Lung (tissue), 11 donors: ENCODE measurements at regions not wholly inside any gene's neighbourhood (a gene's known extent, or its start where the extent isn't known, plus 50 kb on each side); places are given as distances from the start of the nearest gene placed in this dataset.

Experiments
- ATAC-seq: fragments of 200-7000 bp; cut with Tn5 transposase; one replicate; pipeline ENCODE4 v1.9.1; 2020; ENCODE audit warnings: moderate number of reproducible peaks; ENCODE audit not compliant: insufficient read depth, low FRiP score
- DNase-seq, 3 donors: peaks; one replicate each; pipeline ENCODE4 v3.0.0-alpha.2; 2013 to 2017
- H3K27ac ChIP-seq, 2 donors: one replicate each; pipeline ENCODE4 v1.5.1; 2013; ENCODE audit warnings: mild to moderate bottlenecking in 2 of 2, moderate library complexity in 2 of 2, control low read depth in 1 of 2, inconsistent platforms in 1 of 2, low read depth in 1 of 2, low read length in 1 of 2
- H3K27me3 ChIP-seq, 3 donors: one replicate each; pipeline ENCODE4 v1.5.1; 2013; ENCODE audit warnings: low read length in 2 of 3; ENCODE audit not compliant: control insufficient read depth in 3 of 3, insufficient read depth in 3 of 3
- H3K36me3 ChIP-seq, 4 donors: one replicate each; pipeline ENCODE4 v1.5.1; 2013; ENCODE audit warnings: low read length in 4 of 4, mild to moderate bottlenecking in 1 of 4, moderate library complexity in 1 of 4; ENCODE audit not compliant: control insufficient read depth in 4 of 4, insufficient read depth in 4 of 4
- H3K4me1 ChIP-seq, 5 donors: one replicate each; pipeline ENCODE4 v1.5.1; 2013; ENCODE audit warnings: low read length in 5 of 5, mild to moderate bottlenecking in 2 of 5, moderate library complexity in 1 of 5; ENCODE audit not compliant: control insufficient read depth in 5 of 5, insufficient read depth in 5 of 5
- H3K4me3 ChIP-seq: one replicate; pipeline ENCODE4 v1.5.1; 2013; ENCODE audit warnings: mild to moderate bottlenecking, control low read depth, moderate library complexity
- H3K9ac ChIP-seq, 2 donors: one replicate each; pipeline ENCODE4 v1.5.1; 2013; ENCODE audit warnings: low read length in 2 of 2, control low read depth in 1 of 2; ENCODE audit not compliant: insufficient read depth in 1 of 2
- H3K9me3 ChIP-seq, 4 donors: one replicate each; pipeline ENCODE4 v1.5.1; 2013; ENCODE audit warnings: low read length in 3 of 4, mild to moderate bottlenecking in 1 of 4, moderate library complexity in 1 of 4; ENCODE audit not compliant: control insufficient read depth in 4 of 4, insufficient read depth in 3 of 4
- CTCF ChIP-seq: IDR thresholded peaks from 2 replicates; pipeline ENCODE4 v1.5.1; 2012; ENCODE audit warnings: mild to moderate bottlenecking; ENCODE audit errors: control extremely low read depth, extremely low read depth
- WGBS, 2 donors: extraction: QIAGEN DNeasy Blood & Tissue Kit; methylation state at CpG; one replicate each; pipeline ENCODE4 v1.1.7; 2013; 5-methylcytosine and 5-hydroxymethylcytosine counted together
- donor health status: control.
- donor health status: control.
- donor health status: Bipolar disorder and iron deficiency.
- donor health status: healthy.
- donor health status: DM: yes; HTN: yes; CAD: no.

- WGBS, 2 donors: 65% methylated on average over 1 of the region's 1 CpG
- no peak for TF ChIP-seq CTCF
- Histone ChIP-seq H3K27ac (no peak overlapping the region), H3K9ac (no peak overlapping the region), H3K4me3 (no peak overlapping the region), H3K27me3 (no peaks in the 10 kb centered on the region), H3K36me3 (no peaks in the 10 kb centered on the region), H3K4me1 (peaks cover 0 to 3% (median 0%) of the 10 kb centered on the region in 5 donors), H3K9me3 (peaks cover 0 to 2% (median 0%) of the 10 kb centered on the region in 4 donors)
- DNase-seq: no peak
- ATAC-seq: no peak
These were observed 359.6 kb upstream of the LCORL start for GRCh38 chr4:18381186-18381585.

- no peak for TF ChIP-seq CTCF
- Histone ChIP-seq H3K4me3 (no peak overlapping the region), H3K4me1 (no peaks in the 10 kb centered on the region), H3K27ac (no peak overlapping the region), H3K27me3 (no peaks in the 10 kb centered on the region), H3K9ac (no peak overlapping the region), H3K9me3 (no peaks in the 10 kb centered on the region), H3K36me3 (no peaks in the 10 kb centered on the region)
- DNase-seq: no peak
- WGBS, 2 donors: 91 to 94% methylated on average over 15 of the region's 15 CpGs
- no peak for ATAC-seq
These were observed 348.0 kb upstream of the LCORL start for GRCh38 chr4:18369561-18369960.

GRCh38 chr4:18366892-18367291, 345.3 kb upstream of the LCORL start:
- no peak for TF ChIP-seq CTCF
- no peak for ATAC-seq
- no peaks in the 10 kb centered on the region for H3K27me3 ChIP-seq
- WGBS, 2 donors: 49 to 51% methylated on average over 2 of the region's 2 CpGs
- H3K4me3 ChIP-seq: no peak overlapping the region
- H3K9ac ChIP-seq: no peak overlapping the region
- DNase-seq: peak in 2 of 3 donors; percentile 37 to 62
- no peak overlapping the region for H3K27ac ChIP-seq
- no peaks in the 10 kb centered on the region for H3K4me1 ChIP-seq
- no peaks in the 10 kb centered on the region for H3K9me3 ChIP-seq
- H3K36me3 ChIP-seq: no peaks in the 10 kb centered on the region

- Histone ChIP-seq H3K9me3 (no peaks in the 10 kb centered on the region), H3K27me3 (no peaks in the 10 kb centered on the region), H3K9ac (no peak overlapping the region), H3K27ac (no peak overlapping the region), H3K36me3 (no peaks in the 10 kb centered on the region), H3K4me1 (no peaks in the 10 kb centered on the region), H3K4me3 (no peak overlapping the region)
- whole genome bisulfite sequencing, 2 donors: 75 to 79% methylated on average over 3 of the region's 3 CpGs
- peak in 1 of 3 donors; percentile 5 for DNase-seq
- TF ChIP-seq CTCF: no peak
- ATAC-seq: no peak
These were observed 344.6 kb upstream of the LCORL start for GRCh38 chr4:18366136-18366535.
